ENCODE measurements at regions not wholly inside any gene's neighbourhood (a gene's known extent, or its start where the extent isn't known, plus 50 kb on each side); places are given as distances from the start of the nearest gene placed in this dataset.

- TF ChIP-seq CTCF (IDR thresholded peaks at IDR 0.05; ENCODE audit: borderline replicate concordance, extremely low read depth, low read length, poor library complexity, severe bottlenecking) (no peak), EZH2 (IDR thresholded peaks at IDR 0.05; ENCODE audit: borderline replicate concordance, low read depth, low read length, severe bottlenecking) (no peak)
Measured at GRCh38 chr2:234835738-234836137, 116.1 kb upstream of the SH3BP4 start.

Data from DND-41 (cell line).